ENCODE measurements at regions not wholly inside any gene's neighbourhood (a gene's known extent, or its start where the extent isn't known, plus 50 kb on each side); places are given as distances from the start of the nearest gene placed in this dataset.

- DNase-seq: no peak
These were observed 937.2 kb upstream of the TYRP1 start for GRCh38 chr9:11755951-11756350.

GRCh38 chr9:11757408-11757807 is 935.8 kb upstream of the TYRP1 start:
- intact Hi-C loops (cut with DNase I; ENCODE audit: low total_unique reads): no loop called here
- TF ChIP-seq CTCF (IDR thresholded peaks at IDR 0.05): no peak
- DNase-seq: no peak
- Histone ChIP-seq H3K4me1 (no peaks in the 10 kb centered on the region), H3K27me3 (no peaks in the 10 kb centered on the region), H3K9me3 (no peaks in the 10 kb centered on the region), H3K27ac (no peak overlapping the region), H3K4me3 (no peak overlapping the region), H3K36me3 (no peaks in the 10 kb centered on the region)

More at GRCh38 chr9:11755951-11756350, 937.2 kb upstream of the TYRP1 start:
- no peak overlapping the region for H3K4me3 ChIP-seq
- H3K9me3 ChIP-seq: no peaks in the 10 kb centered on the region
- H3K27me3 ChIP-seq: no peaks in the 10 kb centered on the region
- H3K27ac ChIP-seq: no peak overlapping the region
- no peaks in the 10 kb centered on the region for H3K36me3 ChIP-seq
- no peaks in the 10 kb centered on the region for H3K4me1 ChIP-seq
- no peak for TF ChIP-seq CTCF (IDR thresholded peaks at IDR 0.05)
- intact Hi-C loops (cut with DNase I; ENCODE audit: low total_unique reads): no loop called here

- Histone ChIP-seq H3K27me3 (no peaks in the 10 kb centered on the region), H3K9me3 (no peaks in the 10 kb centered on the region), H3K27ac (no peak overlapping the region), H3K4me1 (no peaks in the 10 kb centered on the region), H3K4me3 (no peak overlapping the region), H3K36me3 (no peaks in the 10 kb centered on the region)
- TF ChIP-seq CTCF (IDR thresholded peaks at IDR 0.05): no peak
- no peak for DNase-seq
- intact Hi-C loops (cut with DNase I; ENCODE audit: low total_unique reads): no loop called here
These were observed 935.2 kb upstream of the TYRP1 start for GRCh38 chr9:11758016-11758415.

GRCh38 chr9:11779971-11780370 is 913.2 kb upstream of the TYRP1 start:
- Histone ChIP-seq H3K36me3 (no peaks in the 10 kb centered on the region), H3K27me3 (no peaks in the 10 kb centered on the region), H3K9me3 (no peaks in the 10 kb centered on the region), H3K4me3 (no peak overlapping the region), H3K27ac (no peak overlapping the region), H3K4me1 (no peaks in the 10 kb centered on the region)
- DNase-seq: no peak
- TF ChIP-seq CTCF (IDR thresholded peaks at IDR 0.05): no peak
- intact Hi-C loops (cut with DNase I; ENCODE audit: low total_unique reads): no loop called here

- no peaks in the 10 kb centered on the region for H3K27me3 ChIP-seq
- no peaks in the 10 kb centered on the region for H3K36me3 ChIP-seq
- H3K4me1 ChIP-seq: no peaks in the 10 kb centered on the region
- intact Hi-C loops (cut with DNase I; ENCODE audit: low total_unique reads): no loop called here
- no peak for DNase-seq
- no peak overlapping the region for H3K27ac ChIP-seq
- no peaks in the 10 kb centered on the region for H3K9me3 ChIP-seq
- no peak for TF ChIP-seq CTCF (IDR thresholded peaks at IDR 0.05)
- no peak overlapping the region for H3K4me3 ChIP-seq
These were observed 900.3 kb upstream of the TYRP1 start for GRCh38 chr9:11792870-11793269.

GRCh38 chr9:11794984-11795383 is 898.2 kb upstream of the TYRP1 start:
- H3K27me3 ChIP-seq: no peaks in the 10 kb centered on the region
- H3K36me3 ChIP-seq: no peaks in the 10 kb centered on the region
- no peaks in the 10 kb centered on the region for H3K4me1 ChIP-seq
- no peak overlapping the region for H3K27ac ChIP-seq
- intact Hi-C loops (cut with DNase I; ENCODE audit: low total_unique reads): no loop called here
- DNase-seq: no peak
- no peak overlapping the region for H3K4me3 ChIP-seq
- no peaks in the 10 kb centered on the region for H3K9me3 ChIP-seq
- no peak for TF ChIP-seq CTCF (IDR thresholded peaks at IDR 0.05)

Data from tibial artery (tissue), 4 donors.